Thoracic aorta (tissue), 2 donors: ENCODE measurements at regions not wholly inside any gene's neighbourhood (a gene's known extent, or its start where the extent isn't known, plus 50 kb on each side); places are given as distances from the start of the nearest gene placed in this dataset.

Source experiments
- ATAC-seq: fragments of 150-250 bp; one replicate; pipeline ENCODE4 v1.8.0; 2017; ENCODE audit warnings: low read depth; ENCODE audit not compliant: insufficient number of reproducible peaks, low FRiP score
- DNase-seq: peaks from one replicate; pipeline ENCODE4 v3.0.0-alpha.2; 2020; ENCODE audit warnings: low spot score
- H3K27ac ChIP-seq, 2 donors: fragments of 200-600 bp; sonication (generic); 1 replicate in 1 of 2; 2 replicates in 1 of 2; pipeline ENCODE4 v1.5.1; 2016; ENCODE audit warnings: mild to moderate bottlenecking in 2 of 2, moderate library complexity in 2 of 2
- H3K27me3 ChIP-seq: fragments of 200-600 bp; sonication (generic); replicated peaks from 2 replicates; pipeline ENCODE4 v1.6.0; 2016; ENCODE audit warnings: mild to moderate bottlenecking; ENCODE audit not compliant: insufficient read depth
- H3K36me3 ChIP-seq: fragments of 200-600 bp; sonication (generic); one replicate; pipeline ENCODE4 v1.5.1; 2016
- H3K4me1 ChIP-seq, 2 donors: fragments of 200-600 bp; sonication (generic); 1 replicate in 1 of 2; 2 replicates in 1 of 2; pipeline versions ENCODE4 v1.5.1 to v1.6.0; 2016; ENCODE audit warnings: low read depth in 2 of 2, mild to moderate bottlenecking in 1 of 2; ENCODE audit not compliant: control insufficient read depth in 1 of 2
- H3K4me3 ChIP-seq: fragments of 200-600 bp; sonication (generic); 2 replicates; pipeline ENCODE4 v1.5.1; 2016; ENCODE audit warnings: mild to moderate bottlenecking
- H3K9me3 ChIP-seq: fragments of 200-600 bp; sonication (generic); 2 replicates; pipeline ENCODE4 v1.5.1; 2016
- TF ChIP-seq, protein P1 (sequence below): fragments of 200-600 bp; sonication (generic); IDR thresholded peaks from one replicate; pipeline ENCODE4 v1.5.1; 2019; ENCODE audit warnings: antibody characterized with exemption

DNA sequence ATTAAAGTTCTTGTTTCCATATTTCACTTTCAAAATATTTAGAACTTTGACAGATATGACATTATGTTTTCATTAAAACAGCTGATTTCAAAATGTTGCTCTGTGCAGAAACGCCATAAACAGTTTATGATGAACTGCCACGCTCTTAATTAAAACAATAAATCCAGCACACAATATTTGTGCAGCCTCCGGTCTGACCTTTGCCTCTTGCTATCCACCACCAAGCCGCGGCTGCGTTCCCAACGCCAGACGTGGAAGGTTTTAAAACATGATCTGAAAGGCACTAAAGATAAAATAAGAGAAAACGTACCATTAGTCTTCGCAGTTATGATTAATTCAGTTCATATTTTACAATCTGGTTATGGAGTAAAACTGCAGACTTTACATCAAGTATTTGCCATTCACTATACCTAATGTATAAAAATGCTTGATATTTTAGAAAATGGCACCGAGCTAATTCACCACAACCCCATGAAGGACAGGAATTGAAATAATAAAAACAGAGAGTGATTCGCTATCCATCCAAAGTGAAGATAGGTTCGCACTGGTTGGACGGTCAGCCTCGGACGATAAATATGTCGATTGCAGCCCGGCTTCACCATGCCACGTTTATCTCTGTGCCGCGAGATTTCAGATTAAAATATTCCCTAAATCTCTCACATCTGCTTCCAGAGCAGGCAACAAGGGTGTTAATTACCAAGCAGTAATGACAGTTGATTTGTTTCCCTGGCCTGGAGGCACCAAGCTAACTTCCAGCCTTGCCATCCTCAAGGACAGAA, 103.3 kb upstream of the ZNF507 start:
- TF ChIP-seq, protein P1, sequence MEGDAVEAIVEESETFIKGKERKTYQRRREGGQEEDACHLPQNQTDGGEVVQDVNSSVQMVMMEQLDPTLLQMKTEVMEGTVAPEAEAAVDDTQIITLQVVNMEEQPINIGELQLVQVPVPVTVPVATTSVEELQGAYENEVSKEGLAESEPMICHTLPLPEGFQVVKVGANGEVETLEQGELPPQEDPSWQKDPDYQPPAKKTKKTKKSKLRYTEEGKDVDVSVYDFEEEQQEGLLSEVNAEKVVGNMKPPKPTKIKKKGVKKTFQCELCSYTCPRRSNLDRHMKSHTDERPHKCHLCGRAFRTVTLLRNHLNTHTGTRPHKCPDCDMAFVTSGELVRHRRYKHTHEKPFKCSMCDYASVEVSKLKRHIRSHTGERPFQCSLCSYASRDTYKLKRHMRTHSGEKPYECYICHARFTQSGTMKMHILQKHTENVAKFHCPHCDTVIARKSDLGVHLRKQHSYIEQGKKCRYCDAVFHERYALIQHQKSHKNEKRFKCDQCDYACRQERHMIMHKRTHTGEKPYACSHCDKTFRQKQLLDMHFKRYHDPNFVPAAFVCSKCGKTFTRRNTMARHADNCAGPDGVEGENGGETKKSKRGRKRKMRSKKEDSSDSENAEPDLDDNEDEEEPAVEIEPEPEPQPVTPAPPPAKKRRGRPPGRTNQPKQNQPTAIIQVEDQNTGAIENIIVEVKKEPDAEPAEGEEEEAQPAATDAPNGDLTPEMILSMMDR: no peak
- Histone ChIP-seq H3K36me3 (no peaks in the 10 kb centered on the region), H3K9me3 (no peaks in the 10 kb centered on the region), H3K4me1 (no peaks in the 10 kb centered on the region), H3K4me3 (no peak overlapping the region), H3K27me3 (no peaks in the 10 kb centered on the region), H3K27ac (no peak overlapping the region)
- DNase-seq (no peak), ATAC-seq (no peak)

DNA sequence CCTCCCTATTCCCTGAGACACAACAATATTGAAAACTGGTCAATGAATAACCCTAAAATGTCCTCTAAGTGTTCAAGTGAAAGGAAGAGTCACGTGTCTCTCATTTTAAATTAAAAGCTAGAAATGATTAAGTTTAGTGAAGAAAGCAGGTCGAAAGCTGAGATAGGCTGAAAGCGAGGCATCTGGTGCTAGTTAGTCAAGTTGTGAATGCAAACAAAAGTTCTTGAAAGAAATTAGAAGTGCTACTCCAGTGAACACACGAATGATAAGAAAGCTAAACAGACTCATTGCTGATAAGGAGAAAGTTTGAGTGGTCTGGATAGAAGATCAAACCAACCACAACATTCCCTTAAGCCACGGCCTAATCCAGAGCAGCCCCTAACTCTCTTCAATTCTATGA, 99.4 kb upstream of the ZNF507 start:
- DNase-seq: no peak
- Histone ChIP-seq H3K4me3 (no peak overlapping the region), H3K36me3 (no peaks in the 10 kb centered on the region), H3K27ac (no peak overlapping the region), H3K9me3 (no peaks in the 10 kb centered on the region), H3K27me3 (no peaks in the 10 kb centered on the region), H3K4me1 (no peaks in the 10 kb centered on the region)
- ATAC-seq: no peak
- TF ChIP-seq, protein P1: no peak

GRCh38 chr19:32251634-32252332, 93.6 kb upstream of the ZNF507 start:
- Histone ChIP-seq H3K36me3 (no peaks in the 10 kb centered on the region), H3K4me1 (no peaks in the 10 kb centered on the region), H3K4me3 (no peak overlapping the region), H3K9me3 (no peaks in the 10 kb centered on the region), H3K27me3 (no peaks in the 10 kb centered on the region), H3K27ac (no peak overlapping the region)
- TF ChIP-seq, protein P1: no peak
- DNase-seq (no peak), ATAC-seq (no peak)

GRCh38 chr19:32252333-32252669, 93.1 kb upstream of the ZNF507 start:
- Histone ChIP-seq H3K27ac (no peak overlapping the region), H3K4me1 (no peaks in the 10 kb centered on the region), H3K4me3 (no peak overlapping the region), H3K27me3 (no peaks in the 10 kb centered on the region), H3K9me3 (no peaks in the 10 kb centered on the region), H3K36me3 (no peaks in the 10 kb centered on the region)
- DNase-seq (no peak), ATAC-seq (no peak)
- TF ChIP-seq, protein P1: no peak

DNA sequence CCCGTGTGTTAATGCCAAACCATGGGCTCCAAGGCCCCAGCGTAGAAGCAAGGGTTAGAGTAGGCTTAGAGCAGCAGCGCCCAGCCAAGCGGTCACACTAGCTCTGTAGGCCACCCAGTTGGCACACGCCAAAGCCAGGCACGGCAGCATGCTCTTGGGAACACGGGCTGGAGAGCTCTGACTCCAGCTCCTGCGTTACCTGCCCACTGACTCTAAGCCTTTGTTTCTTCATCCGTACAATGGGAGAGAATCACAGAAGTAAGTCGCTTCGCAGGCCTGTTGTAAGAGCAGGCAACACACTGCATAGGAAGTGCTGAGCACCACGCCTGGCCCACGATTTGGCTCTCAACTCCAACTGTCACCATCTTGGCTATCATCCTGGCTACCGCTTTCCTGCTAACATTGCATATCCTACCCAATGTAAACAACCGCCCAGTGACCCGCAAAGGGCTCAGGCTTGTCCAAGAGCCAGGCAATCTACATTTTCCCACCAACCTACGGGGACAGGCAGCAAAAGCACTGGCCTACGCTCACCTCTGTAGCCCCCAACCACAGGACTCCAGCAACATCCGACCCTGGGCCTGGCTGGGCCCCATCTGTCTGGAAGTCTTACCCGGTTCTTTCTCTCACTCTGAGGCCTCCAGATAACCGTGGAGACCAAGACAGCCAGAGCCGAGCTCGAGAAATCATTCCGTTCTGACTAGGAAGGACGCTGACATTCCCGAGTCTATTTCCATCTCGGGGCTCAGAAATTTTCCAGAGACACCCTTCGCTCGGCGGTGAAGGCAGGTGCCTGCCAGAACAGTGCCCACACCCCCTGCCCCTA, 91.5 kb upstream of the ZNF507 start:
- Histone ChIP-seq H3K4me1 (no peaks in the 10 kb centered on the region), H3K27ac (no peak overlapping the region), H3K36me3 (no peaks in the 10 kb centered on the region), H3K9me3 (no peaks in the 10 kb centered on the region), H3K27me3 (no peaks in the 10 kb centered on the region), H3K4me3 (no peak overlapping the region)
- DNase-seq (no peak), ATAC-seq (no peak)
- TF ChIP-seq, protein P1: no peak
